ENCODE measurements at regions not wholly inside any gene's neighbourhood (a gene's known extent, or its start where the extent isn't known, plus 50 kb on each side); places are given as distances from the start of the nearest gene placed in this dataset.
A peak's percentile ranks its signal among the peaks of the same experiment; 100 is the strongest.

DNA sequence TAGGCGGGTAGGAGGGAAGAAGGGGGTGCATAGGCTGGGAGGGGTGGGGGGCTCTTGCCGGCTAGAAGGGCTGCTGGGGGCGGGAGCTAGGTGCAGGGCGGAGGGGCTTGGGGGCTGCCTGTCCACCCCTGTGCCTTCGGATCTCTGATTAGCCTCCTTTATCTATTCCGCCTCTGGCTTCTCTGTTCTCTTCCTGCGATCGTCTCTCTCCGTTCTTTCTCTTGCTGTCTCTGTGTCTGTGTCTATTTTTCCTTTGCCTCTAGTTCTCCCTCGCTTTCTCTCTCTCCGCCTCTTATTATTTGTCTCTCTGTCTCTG, 166.7 kb upstream of the LHX5 start:
- Mint-ChIP-seq H3K4me3 (peak overlapping the region in 3 of 8 donors; percentile 31 to 82 (median 57)), H3K27me3 (peaks cover 25 to 64% (median 63%) of the 10 kb centered on the region in 3 donors), H3K9me3 (peaks cover 0 to 7% (median 3%) of the 10 kb centered on the region in 7 donors), H3K36me3 (peaks cover 0 to 13% of the 10 kb centered on the region in 2 donors), H3K27ac (no peak overlapping the region), H3K4me1 (peaks cover 0 to 10% (median 6%) of the 10 kb centered on the region in 3 donors)
- no peak for ATAC-seq (ENCODE audit: low read depth in 2 of 2)
- DNase-seq: no peak

DNA sequence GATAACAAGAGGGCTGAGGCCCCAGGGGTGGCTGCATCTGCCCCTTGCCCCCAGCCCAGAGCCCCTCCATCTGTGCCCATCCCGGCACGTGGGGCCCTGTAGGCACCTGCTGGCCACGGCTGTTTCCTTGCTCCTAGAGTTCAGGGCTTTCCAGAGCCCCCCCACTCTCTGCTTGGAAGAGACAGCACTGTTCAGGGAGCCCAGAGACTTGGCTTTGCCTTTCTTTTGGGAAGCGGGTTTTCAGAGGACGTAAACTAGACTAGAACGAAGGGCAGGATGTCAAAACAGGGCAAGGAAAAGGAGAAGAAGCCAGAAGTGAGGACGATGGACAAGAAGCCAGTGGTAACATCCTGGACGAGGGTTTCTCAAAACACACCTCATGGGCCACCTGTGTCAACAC, 163.3 kb upstream of the LHX5 start:
- Mint-ChIP-seq H3K4me1 (peaks cover 0 to 10% (median 6%) of the 10 kb centered on the region in 3 donors), H3K4me3 (no peak overlapping the region), H3K27me3 (peaks cover 19 to 36% (median 33%) of the 10 kb centered on the region in 3 donors), H3K27ac (no peak overlapping the region), H3K36me3 (peaks cover 0 to 22% of the 10 kb centered on the region in 2 donors), H3K9me3 (peaks cover 0 to 26% (median 18%) of the 10 kb centered on the region in 7 donors)
- DNase-seq (no peak), ATAC-seq (ENCODE audit: low read depth in 2 of 2) (no peak)

DNA sequence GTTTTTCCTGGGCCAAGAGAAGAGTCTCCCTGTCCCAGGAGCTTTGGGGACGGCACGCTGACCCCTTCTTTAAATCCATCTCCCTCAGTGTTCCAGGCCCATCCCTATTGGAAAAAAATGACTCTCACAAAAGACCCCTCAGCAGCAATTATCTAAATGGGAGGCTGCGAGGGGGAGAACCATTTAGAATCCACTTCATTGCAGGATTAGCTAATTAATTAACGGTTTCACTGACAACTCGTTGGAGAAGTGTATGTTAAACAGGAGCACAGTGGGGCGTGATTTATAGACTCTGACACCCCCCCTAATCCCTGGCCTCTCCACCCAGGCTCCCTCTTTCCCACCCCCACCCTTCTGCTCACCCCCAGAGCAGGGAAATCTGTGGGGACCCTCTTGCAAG, 162.8 kb upstream of the LHX5 start:
- Mint-ChIP-seq H3K4me1 (peaks cover 0 to 10% (median 6%) of the 10 kb centered on the region in 3 donors), H3K36me3 (peaks cover 0 to 22% of the 10 kb centered on the region in 2 donors), H3K4me3 (no peak overlapping the region), H3K27ac (no peak overlapping the region), H3K9me3 (peaks cover 2 to 31% (median 23%) of the 10 kb centered on the region in 7 donors), H3K27me3 (peaks cover 19 to 35% (median 30%) of the 10 kb centered on the region in 3 donors)
- ATAC-seq (ENCODE audit: low read depth in 2 of 2): no peak
- DNase-seq: no peak

DNA sequence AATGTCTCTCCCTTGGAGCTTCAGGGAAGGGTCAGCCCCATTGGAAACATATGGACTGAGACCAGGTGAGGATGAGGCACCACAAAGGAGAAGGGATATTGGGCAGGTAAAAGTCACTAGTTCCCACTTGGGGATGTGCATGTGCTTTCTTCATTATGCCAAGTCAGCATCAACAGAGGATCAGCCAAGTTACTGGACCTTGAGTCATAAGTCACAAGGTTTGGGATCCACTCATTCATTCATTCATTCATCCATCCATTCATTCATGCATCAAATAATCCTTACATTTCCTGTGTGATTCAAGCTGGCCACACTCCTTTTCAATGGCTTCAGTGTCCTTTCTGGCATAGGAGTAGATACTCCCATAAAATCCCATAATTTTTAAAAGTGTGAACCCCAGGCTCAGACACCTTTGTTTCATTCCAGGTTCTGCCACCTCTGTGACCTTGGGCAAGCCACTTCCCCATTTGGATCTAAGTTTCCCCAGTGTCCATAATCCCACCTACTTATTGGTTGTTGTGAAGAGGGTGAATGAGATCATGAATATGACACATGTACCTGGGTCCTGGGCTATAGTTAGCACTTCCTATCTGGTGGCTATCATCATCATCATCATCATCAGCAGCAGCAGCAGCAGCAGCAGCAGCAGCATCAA, 162.1 kb upstream of the LHX5 start:
- no peak for ATAC-seq (ENCODE audit: low read depth in 2 of 2)
- Mint-ChIP-seq H3K36me3 (peaks cover 0 to 15% of the 10 kb centered on the region in 2 donors), H3K4me3 (no peak overlapping the region), H3K9me3 (peaks cover 9 to 38% (median 21%) of the 10 kb centered on the region in 7 donors), H3K27me3 (peaks cover 18 to 35% (median 30%) of the 10 kb centered on the region in 3 donors), H3K4me1 (peaks cover 0 to 6% (median 5%) of the 10 kb centered on the region in 3 donors), H3K27ac (no peak overlapping the region)
- no peak for DNase-seq

DNA sequence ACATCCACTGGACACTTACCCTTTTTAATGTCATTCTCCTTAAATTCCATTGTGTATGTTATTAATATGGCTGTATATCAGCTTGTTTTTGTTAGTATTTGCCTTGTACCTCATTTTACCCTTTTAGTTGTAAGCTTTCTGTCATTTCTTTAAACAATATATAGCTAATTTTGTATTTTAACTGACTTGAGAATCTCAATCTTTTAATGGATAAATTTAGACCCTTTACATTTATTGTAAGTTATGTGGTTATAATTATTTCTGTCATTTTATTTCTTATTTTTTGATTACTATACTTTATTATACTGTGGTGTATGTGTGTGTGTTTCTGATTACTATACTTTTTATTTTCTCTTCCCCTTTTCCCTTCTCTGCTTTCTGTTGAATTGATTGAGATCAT, 159.0 kb upstream of the LHX5 start:
- Mint-ChIP-seq H3K27me3 (peaks cover 14 to 30% (median 22%) of the 10 kb centered on the region in 3 donors), H3K4me1 (no peaks in the 10 kb centered on the region), H3K36me3 (peaks cover 0 to 8% of the 10 kb centered on the region in 2 donors), H3K4me3 (no peak overlapping the region), H3K27ac (no peak overlapping the region), H3K9me3 (peaks cover 11 to 64% (median 38%) of the 10 kb centered on the region in 7 donors)
- DNase-seq: no peak
- ATAC-seq (ENCODE audit: low read depth in 2 of 2): no peak

DNA sequence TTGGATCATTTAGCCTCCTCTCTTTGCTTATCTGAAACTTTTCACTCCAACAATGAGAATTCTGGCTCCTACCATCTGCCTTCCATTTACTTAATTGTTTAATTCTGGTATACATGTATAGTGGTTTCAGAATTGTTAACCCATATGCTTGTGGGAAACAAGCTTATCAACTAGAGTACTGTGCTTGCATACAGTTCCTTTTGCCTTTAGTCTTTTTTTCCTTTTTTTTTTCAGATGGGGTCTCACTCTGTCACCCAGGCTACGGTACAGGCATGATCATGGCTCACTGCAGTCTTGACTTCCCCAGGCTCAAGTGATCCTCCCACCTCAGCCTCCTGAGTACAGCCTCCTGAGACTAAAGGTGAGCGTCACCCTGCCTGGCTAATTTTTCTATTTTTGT, 153.8 kb upstream of the LHX5 start:
- Mint-ChIP-seq H3K4me3 (no peak overlapping the region), H3K27me3 (peaks cover 11 to 28% (median 23%) of the 10 kb centered on the region in 3 donors), H3K4me1 (no peaks in the 10 kb centered on the region), H3K9me3 (peaks cover 17 to 68% (median 39%) of the 10 kb centered on the region in 7 donors), H3K36me3 (peaks cover 0 to 1% of the 10 kb centered on the region in 2 donors), H3K27ac (no peak overlapping the region)
- ATAC-seq (ENCODE audit: low read depth in 2 of 2) (no peak), DNase-seq (no peak)

DNA sequence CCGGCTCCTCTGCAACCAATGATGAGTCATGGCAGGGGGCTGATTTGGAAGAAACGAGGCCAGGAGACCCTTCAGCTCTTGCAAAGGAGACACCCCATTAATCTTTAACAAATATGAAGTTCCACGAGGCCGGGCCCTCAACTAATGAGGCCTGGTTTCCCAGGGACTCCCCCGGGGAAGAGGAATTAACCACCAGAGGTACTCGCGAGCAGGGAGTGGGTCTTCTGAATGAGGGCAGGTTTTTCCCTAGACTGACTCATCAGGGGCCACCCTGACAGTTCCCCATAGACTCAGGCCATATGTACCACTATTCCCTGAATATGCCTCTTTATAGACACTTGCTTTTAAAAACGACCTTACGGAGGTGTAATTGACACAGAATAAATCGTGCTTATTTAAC, 150.7 kb upstream of the LHX5 start:
- no peaks in the 10 kb centered on the region for H3K36me3 Mint-ChIP-seq
- ATAC-seq (ENCODE audit: low read depth in 2 of 2) (no peak), DNase-seq (no peak)
- H3K4me1 Mint-ChIP-seq: no peaks in the 10 kb centered on the region
- no peak overlapping the region for H3K4me3 Mint-ChIP-seq
- H3K27ac Mint-ChIP-seq: no peak overlapping the region
- H3K27me3 Mint-ChIP-seq: peaks cover 3 to 30% (median 24%) of the 10 kb centered on the region in 3 donors
- peaks cover 5 to 37% (median 27%) of the 10 kb centered on the region in 7 donors for H3K9me3 Mint-ChIP-seq

DNA sequence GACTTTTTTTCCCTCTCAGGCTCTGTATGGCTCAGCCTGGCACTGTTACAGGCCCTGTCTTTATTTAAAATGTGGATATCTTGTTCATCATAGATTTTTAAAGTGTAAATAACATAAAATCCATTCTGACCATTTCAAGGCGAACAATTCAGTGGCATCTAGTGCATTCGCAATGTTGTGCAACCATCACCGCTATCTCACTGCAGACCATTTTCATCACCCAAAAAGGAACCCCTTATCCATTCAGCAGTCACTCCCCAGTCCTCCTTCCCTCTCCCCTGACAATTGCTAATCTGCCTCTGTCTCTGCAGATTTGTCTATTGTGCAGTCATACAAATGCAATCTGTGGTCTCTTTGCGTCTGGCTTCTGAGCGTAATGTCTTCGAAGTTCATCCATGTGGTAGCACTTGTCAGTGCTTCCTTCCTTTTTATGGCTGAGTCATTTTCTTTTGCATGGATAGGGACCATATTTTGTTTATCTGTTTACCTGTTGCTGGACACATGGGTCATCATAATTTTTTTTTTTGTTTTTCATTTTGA, 148.8 kb upstream of the LHX5 start:
- peaks cover 13 to 45% (median 38%) of the 10 kb centered on the region in 3 donors for H3K27me3 Mint-ChIP-seq
- ATAC-seq (ENCODE audit: low read depth in 2 of 2): no peak
- H3K27ac Mint-ChIP-seq: no peak overlapping the region
- H3K4me1 Mint-ChIP-seq: no peaks in the 10 kb centered on the region
- no peak overlapping the region for H3K4me3 Mint-ChIP-seq
- no peaks in the 10 kb centered on the region for H3K36me3 Mint-ChIP-seq
- DNase-seq: no peak
- peaks cover 0 to 23% (median 14%) of the 10 kb centered on the region in 7 donors for H3K9me3 Mint-ChIP-seq

DNA sequence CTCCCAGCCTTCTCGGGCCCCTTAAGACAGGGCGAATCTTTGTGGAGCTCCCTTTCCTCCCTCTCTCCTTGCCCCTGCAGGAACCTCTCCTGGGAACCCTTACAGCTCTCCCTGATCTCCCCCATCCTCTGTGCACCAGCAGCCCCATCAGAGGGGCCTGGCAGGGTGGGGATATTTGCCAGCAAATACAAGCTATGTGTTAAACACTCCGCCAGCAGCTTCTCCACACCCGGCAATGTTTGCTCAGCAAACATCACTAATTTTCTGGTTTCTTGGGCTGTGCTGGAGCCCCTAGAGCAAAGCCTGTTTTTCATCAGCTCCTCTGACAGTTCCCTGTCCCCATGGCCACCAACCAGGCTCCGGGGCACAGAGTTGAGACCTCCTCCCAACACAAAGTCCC, 147.5 kb upstream of the LHX5 start:
- peaks cover 21 to 54% (median 48%) of the 10 kb centered on the region in 3 donors for H3K27me3 Mint-ChIP-seq
- no peaks in the 10 kb centered on the region for H3K4me1 Mint-ChIP-seq
- H3K36me3 Mint-ChIP-seq: no peaks in the 10 kb centered on the region
- DNase-seq: no peak
- H3K9me3 Mint-ChIP-seq: peaks cover 0 to 20% (median 7%) of the 10 kb centered on the region in 7 donors
- no peak for ATAC-seq (ENCODE audit: low read depth in 2 of 2)
- no peak overlapping the region for H3K27ac Mint-ChIP-seq
- H3K4me3 Mint-ChIP-seq: no peak overlapping the region

DNA sequence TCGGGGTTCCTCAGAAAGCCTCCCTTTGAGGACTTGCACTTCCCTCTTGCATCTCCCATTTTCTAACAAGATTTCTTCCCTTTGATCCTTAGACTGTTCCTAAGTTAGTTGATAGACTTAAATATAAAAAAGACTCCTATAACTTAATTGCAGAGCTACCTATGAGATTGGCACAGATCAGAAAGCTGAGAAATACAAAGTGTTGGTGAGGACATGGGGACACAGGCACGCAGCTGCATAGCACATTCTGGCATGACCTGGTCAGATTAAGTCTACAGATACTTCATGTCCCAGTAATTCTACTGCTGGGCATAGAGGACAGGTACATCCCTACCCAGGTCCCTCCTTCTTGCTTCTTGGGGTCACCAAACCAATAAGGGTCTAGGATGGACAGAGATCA, 141.7 kb upstream of the LHX5 start:
- Mint-ChIP-seq H3K27me3 (peaks cover 60 to 75% (median 74%) of the 10 kb centered on the region in 3 donors), H3K4me3 (no peak overlapping the region), H3K36me3 (peaks cover 0 to under 1% of the 10 kb centered on the region in 2 donors), H3K4me1 (no peaks in the 10 kb centered on the region), H3K9me3 (peaks cover 0 to 25% (median 6%) of the 10 kb centered on the region in 7 donors), H3K27ac (no peak overlapping the region)
- no peak for ATAC-seq (ENCODE audit: low read depth in 2 of 2)
- DNase-seq: no peak

DNA sequence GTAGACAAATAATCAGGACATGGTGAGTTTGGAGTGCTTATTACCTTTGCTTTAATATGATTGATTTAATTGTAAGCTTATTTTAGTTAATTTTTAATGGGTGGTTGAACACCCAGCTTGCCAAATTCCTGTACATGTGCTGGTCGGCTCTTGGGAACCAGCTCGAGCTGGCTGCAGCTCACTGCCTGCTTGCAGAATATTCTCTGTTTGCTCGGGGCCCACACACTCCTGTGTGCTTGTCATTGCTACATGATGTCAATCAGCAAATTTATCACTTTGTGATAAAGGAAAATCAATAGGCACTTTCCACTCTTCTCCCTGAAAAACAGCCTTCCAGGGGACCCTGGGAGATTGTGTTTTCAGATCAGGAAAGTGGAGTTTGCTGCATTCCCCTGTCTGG, 141.1 kb upstream of the LHX5 start:
- no peak for ATAC-seq (ENCODE audit: low read depth in 2 of 2)
- Mint-ChIP-seq H3K4me1 (no peaks in the 10 kb centered on the region), H3K27ac (no peak overlapping the region), H3K27me3 (peaks cover 61 to 82% (median 78%) of the 10 kb centered on the region in 3 donors), H3K36me3 (peaks cover 0 to 7% of the 10 kb centered on the region in 2 donors), H3K9me3 (peaks cover 4 to 25% (median 9%) of the 10 kb centered on the region in 7 donors), H3K4me3 (no peak overlapping the region)
- DNase-seq: no peak

DNA sequence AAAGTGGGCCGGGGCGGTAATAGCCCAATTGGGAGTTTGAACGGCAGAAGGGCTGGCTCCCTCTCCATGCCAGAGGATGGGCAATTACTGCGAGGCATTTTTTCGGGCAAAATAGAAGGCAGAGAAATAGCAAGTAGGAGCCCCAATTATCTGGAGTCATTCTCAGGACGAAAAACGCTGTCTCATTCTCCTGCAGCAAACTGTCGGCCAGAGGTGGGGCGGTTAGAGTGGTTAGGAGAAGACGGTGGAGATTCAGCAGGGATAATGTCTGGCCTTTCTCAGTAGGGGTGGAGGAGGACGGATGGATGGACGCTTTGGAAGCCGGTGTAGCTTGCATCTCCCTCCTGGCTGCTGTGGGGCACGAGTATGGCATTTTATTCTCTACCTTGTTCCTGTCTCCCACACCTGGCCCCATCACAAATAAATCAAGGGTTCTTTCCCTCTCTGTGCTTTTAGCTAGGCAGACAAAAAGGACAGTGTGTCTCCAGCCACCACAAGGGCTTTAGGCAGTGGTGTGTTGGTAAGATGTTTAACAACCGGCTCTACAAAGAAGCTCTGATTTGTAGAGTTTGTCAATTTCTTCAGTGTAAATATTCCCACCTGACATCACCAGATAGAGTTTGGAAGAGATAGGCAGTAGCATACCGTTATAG, 140.5 kb upstream of the LHX5 start:
- no peak for DNase-seq
- no peak for ATAC-seq (ENCODE audit: low read depth in 2 of 2)
- H3K36me3 Mint-ChIP-seq: peaks cover 0 to 8% of the 10 kb centered on the region in 2 donors
- H3K4me3 Mint-ChIP-seq: no peak overlapping the region
- peaks cover 64 to 82% (median 76%) of the 10 kb centered on the region in 3 donors for H3K27me3 Mint-ChIP-seq
- H3K9me3 Mint-ChIP-seq: peaks cover 4 to 29% (median 14%) of the 10 kb centered on the region in 7 donors
- H3K27ac Mint-ChIP-seq: no peak overlapping the region
- H3K4me1 Mint-ChIP-seq: no peaks in the 10 kb centered on the region

DNA sequence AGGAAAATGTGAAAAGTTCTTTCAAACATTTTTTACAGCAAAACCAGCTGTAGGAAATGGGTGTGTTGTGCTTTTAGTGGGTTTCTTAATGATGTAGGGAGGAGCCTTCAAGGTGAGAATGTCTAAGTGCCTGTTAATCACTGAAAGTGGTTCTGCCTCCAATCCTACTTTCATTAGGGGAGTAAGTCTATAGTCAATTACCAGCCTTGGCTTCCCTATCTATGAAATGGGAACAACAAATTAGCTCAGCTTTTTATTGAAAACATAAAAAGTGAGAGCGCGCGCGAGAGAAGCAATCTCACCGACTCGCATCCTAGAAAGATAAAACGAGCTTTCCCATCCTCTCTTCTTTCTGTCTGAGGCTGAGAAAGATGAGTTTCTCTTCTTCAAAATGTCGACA, 140.0 kb upstream of the LHX5 start:
- H3K27ac Mint-ChIP-seq: no peak overlapping the region

DNA sequence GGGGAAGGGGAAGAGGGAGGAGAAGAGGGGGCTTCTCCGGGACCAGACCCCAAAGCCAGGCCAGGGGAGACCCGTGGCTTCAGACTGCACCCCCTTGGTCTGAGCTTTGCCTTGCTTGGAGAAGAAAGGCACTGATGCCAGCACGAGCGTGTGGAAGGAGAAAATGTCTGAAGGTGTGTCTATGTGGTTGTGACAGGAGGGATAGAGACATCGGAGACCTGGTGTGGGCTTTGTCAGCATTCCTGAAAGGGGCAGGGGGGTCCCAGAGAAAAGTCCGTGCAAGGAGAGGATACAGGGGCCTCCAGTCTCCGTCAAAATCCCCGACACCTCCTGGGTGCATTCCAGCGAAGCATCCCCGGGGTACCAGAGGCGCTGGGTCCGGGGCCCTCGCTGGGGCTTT, 139.0 kb upstream of the LHX5 start:
- Mint-ChIP-seq H3K27me3 (peaks cover 60 to 74% (median 70%) of the 10 kb centered on the region in 3 donors), H3K4me3 (no peak overlapping the region), H3K36me3 (peaks cover 0 to 8% of the 10 kb centered on the region in 2 donors), H3K27ac (no peak overlapping the region), H3K4me1 (no peaks in the 10 kb centered on the region), H3K9me3 (peaks cover 3 to 33% (median 18%) of the 10 kb centered on the region in 7 donors)
- DNase-seq: no peak
- no peak for ATAC-seq (ENCODE audit: low read depth in 2 of 2)

More for the DNA sequence above, 140.0 kb upstream of the LHX5 start:
- Mint-ChIP-seq H3K4me1 (no peaks in the 10 kb centered on the region), H3K36me3 (peaks cover 0 to 8% of the 10 kb centered on the region in 2 donors), H3K4me3 (no peak overlapping the region), H3K27me3 (peaks cover 60 to 77% (median 72%) of the 10 kb centered on the region in 3 donors), H3K9me3 (peaks cover 3 to 30% (median 16%) of the 10 kb centered on the region in 7 donors)
- no peak for DNase-seq
- ATAC-seq (ENCODE audit: low read depth in 2 of 2): no peak
